Epithelial cell of proximal tubule (primary cell): ENCODE measurements at regions not wholly inside any gene's neighbourhood (a gene's known extent, or its start where the extent isn't known, plus 50 kb on each side); places are given as distances from the start of the nearest gene placed in this dataset.

Source experiments
- DNase-seq: peaks from one replicate; pipeline ENCODE4 v3.0.0-alpha.2; 2011; ENCODE audit warnings: low read depth
- H3K4me3 ChIP-seq: 2 replicates; pipeline ENCODE4 v1.5.1; 2011; ENCODE audit warnings: low read depth, mild to moderate bottlenecking, low read length
- TF ChIP-seq, protein P1 (sequence below): conservative IDR thresholded peaks from 2 replicates; pipeline ENCODE4 v1.5.1; 2012; ENCODE audit warnings: low read depth, mild to moderate bottlenecking, low read length

DNA sequence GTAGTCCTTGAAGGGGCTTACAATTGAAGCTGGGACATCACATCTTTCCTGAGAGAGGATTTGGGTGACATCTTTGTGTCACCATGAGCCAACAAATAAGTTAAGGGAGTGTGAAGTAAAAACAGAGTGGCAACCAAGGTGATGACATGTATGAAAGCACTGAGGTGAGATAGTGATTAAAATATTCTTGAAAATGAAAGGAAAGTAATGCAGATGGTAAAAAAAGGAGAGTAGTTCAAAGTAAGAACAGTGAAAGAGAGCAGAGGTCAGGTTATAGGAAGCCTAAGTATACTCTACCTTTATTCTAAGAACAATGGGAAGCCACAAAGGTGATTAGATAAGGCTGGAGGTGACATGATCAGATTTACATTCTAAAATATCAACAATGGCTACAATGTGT lies 486.1 kb downstream of the DIPK2A start:
- TF ChIP-seq, protein P1, sequence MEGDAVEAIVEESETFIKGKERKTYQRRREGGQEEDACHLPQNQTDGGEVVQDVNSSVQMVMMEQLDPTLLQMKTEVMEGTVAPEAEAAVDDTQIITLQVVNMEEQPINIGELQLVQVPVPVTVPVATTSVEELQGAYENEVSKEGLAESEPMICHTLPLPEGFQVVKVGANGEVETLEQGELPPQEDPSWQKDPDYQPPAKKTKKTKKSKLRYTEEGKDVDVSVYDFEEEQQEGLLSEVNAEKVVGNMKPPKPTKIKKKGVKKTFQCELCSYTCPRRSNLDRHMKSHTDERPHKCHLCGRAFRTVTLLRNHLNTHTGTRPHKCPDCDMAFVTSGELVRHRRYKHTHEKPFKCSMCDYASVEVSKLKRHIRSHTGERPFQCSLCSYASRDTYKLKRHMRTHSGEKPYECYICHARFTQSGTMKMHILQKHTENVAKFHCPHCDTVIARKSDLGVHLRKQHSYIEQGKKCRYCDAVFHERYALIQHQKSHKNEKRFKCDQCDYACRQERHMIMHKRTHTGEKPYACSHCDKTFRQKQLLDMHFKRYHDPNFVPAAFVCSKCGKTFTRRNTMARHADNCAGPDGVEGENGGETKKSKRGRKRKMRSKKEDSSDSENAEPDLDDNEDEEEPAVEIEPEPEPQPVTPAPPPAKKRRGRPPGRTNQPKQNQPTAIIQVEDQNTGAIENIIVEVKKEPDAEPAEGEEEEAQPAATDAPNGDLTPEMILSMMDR = no peak
- H3K4me3 ChIP-seq = no peak overlapping the region
- DNase-seq = no peak

DNA sequence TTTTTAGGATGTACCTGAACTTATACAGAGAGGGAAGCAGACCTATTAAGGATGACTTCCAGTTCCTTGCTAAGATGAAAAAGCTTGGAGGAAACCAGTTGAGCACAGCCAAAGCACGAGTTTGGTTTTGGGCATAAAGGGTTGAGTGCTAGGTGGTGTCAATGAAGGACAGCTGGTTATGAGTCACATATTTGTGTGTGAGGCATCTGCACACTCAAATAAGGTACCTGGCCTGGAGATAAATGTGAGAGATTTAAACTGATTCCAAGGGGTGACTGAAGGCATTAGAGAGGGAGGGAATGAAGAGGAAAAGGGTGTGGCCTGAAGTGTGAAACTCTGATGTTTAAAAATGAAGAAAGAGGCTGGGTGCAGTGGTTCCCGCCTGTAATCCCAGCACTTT lies 486.7 kb downstream of the DIPK2A start:
- no peak overlapping the region for H3K4me3 ChIP-seq
- DNase-seq = no peak
- TF ChIP-seq, protein P1 = no peak

DNA sequence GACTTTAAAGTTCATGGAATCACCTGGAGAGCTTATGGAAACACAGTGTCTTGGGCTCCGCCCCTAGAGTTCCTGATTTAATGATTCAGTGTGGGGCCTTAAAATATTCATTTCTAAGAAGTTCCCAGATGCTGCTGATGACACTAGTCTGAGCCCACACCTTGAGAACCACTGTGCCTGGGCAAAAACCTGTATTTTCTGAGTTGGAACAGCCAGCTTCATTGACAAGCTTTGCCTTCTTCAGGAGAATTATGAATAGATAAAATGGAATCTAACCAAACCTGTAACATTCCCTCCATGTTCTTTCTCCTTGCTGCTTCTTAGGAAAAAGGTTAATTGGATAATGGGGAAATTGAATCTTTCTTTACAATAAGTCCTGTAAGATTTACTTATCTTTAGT lies 490.7 kb downstream of the DIPK2A start:
- no peak overlapping the region for H3K4me3 ChIP-seq
- TF ChIP-seq, protein P1 = no peak
- no peak for DNase-seq

DNA sequence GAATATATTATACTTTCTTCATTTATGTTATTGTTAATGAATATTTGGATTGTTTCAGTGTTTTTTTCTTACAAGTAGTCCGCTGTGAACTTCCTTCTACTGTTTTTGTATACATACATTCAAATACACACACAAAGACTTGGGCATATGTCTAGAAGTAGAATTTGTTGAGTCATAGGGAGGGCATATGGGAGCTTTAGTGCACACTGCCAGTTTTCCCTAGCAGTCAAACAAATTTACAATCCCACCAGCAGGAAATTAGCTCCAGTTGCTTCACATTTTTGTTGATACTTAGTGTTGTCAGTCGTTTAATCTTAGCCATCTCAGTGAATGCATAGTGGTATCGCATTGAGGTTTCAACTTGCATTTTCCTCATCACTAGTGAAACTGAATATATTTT lies 492.3 kb downstream of the DIPK2A start:
- TF ChIP-seq, protein P1 = no peak
- DNase-seq = no peak
- H3K4me3 ChIP-seq = no peak overlapping the region

DNA sequence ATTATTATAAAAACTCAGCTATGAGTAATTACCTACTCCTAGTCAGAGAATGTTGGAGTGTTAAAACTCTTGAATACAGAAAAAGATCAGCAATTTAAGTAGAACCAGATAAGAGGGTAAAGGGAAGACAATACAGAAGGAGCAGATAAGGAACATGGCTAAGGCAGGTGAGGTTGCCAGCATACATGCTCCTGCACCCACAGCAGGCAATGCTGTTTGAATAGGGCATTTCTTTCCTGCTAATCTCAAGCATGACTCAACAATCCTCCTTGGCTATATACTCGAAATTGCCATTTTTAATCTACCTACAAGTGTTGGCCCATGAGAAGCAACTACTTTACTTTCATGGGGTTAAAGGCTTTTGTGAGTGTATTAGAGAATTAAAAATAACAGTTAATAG lies 494.5 kb downstream of the DIPK2A start:
- no peak for DNase-seq
- no peak overlapping the region for H3K4me3 ChIP-seq
- TF ChIP-seq, protein P1 = no peak

DNA sequence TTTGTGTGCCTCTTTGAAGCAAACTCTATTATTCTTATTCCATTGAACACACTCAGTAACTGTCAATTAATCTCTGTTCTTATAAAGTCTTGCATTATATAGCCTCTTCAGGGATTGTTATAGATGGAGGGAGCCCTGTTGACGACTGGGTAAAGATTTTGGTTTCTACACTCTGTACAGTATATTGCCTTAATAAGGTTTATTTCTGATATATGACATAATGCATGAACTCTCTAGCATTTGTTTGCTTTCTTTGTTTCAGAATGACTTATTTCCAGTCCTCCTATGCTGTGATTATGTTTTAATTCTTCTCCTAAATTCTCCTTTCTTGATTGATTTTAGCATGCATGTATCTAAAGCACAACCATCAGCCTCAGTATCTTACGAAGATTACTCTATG lies 494.9 kb downstream of the DIPK2A start:
- no peak for DNase-seq

DNA sequence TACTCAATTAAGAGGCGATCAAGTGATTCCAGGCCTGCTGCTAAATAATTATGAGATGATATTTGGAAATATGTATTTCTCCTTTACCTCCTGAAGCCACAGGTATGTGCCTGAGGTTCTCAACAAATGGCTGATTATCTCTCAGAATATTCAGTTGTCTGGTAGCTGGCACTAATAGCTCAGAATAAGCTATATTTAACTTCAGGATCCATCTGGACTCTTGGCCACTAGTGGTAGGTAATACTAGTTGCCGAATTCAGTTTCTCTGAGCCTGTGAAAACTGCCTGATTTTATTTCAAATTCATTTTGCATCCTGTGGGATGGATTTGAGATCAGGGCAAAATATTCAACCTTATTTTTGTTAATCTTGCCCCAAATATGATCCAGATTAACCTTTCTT lies 499.0 kb downstream of the DIPK2A start:
- H3K4me3 ChIP-seq = no peak overlapping the region
- DNase-seq = no peak
- TF ChIP-seq, protein P1 = no peak

More for the DNA sequence above, 494.9 kb downstream of the DIPK2A start:
- H3K4me3 ChIP-seq = no peak overlapping the region
- TF ChIP-seq, protein P1 = no peak
